Uterus (tissue), 2 donors: ENCODE measurements at regions not wholly inside any gene's neighbourhood (a gene's known extent, or its start where the extent isn't known, plus 50 kb on each side); places are given as distances from the start of the nearest gene placed in this dataset.

Experiments used
- CTCF ChIP-seq, 4 experiments: fragments of 200-600 bp in 2 of 4; fragments of 450-650 bp in 2 of 4; sonication (generic) in 2 of 4; IDR thresholded peaks; one replicate each; pipeline ENCODE4 v1.5.1; 2016 to 2019; ENCODE audit warnings: antibody characterized with exemption in 4 of 4, mild to moderate bottlenecking in 2 of 4, moderate library complexity in 1 of 4
- POLR2A ChIP-seq, 2 donors: fragments of 450-650 bp; IDR thresholded peaks; one replicate each; pipeline ENCODE4 v1.6.1; 2016; ENCODE audit warnings: antibody characterized with exemption in 2 of 2, mild to moderate bottlenecking in 1 of 2, moderate library complexity in 1 of 2

GRCh38 chr4:110867981-110868720 lies 245.3 kb upstream of the PITX2 start:
- no peak for TF ChIP-seq CTCF (IDR thresholded peaks at IDR 0.05)
- no peak for TF ChIP-seq POLR2A (IDR thresholded peaks at IDR 0.05)
